Activated CD4-positive, alpha-beta T cell treated with anti-CD3 and anti-CD28 coated beads, Interleukin-2, Interleukin-6, amounts not matched to agents 100 ng/mL and 50 ng/mL, durations not matched to agents 16 hours and 8 hours (primary cell): ENCODE measurements at regions not wholly inside any gene's neighbourhood (a gene's known extent, or its start where the extent isn't known, plus 50 kb on each side); places are given as distances from the start of the nearest gene placed in this dataset.

Experiments used
- DNase-seq: peaks from one replicate; pipeline ENCODE4 v3.0.0-alpha.2; 2020

DNA sequence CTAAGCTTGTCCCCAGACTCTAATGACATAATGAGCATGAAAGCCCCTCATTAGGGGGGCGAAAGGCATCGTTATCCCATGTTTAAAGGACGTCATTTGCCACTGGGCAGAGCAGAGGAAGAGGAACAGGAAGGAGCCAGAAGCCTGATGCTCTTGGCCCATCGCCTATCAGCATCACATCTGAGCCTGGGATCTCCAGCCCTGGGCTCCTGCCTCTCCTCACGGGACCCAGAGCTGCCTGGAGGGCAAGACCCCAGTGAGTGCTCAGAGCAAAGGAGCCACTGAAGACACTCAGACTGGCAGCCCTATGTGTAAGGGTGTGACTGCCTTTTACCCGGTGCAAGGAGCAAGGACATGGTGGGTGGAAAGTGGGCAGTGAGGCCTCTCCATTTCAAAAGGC is 115.0 kb upstream of the ZNF507 start:
- DNase-seq: no peak

DNA sequence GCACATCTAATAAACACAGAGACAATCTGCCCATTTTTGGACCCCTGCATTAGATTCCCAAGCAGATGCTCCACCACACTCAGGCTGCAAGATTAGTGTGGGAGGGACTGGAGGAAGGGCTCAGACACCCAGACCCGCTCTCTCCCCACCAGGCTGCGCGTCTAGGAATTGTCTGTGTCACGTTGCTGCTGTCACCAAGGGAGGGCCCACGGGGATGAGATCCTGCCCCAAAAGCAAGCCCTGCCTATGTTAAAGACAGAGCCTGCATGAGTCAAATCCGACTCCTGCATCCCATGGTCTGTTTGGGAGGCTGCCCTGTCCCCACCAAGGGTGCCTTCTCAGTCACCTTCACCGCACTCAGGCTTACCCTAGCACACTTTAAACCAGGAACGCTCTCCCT is 114.4 kb upstream of the ZNF507 start:
- DNase-seq: no peak

DNA sequence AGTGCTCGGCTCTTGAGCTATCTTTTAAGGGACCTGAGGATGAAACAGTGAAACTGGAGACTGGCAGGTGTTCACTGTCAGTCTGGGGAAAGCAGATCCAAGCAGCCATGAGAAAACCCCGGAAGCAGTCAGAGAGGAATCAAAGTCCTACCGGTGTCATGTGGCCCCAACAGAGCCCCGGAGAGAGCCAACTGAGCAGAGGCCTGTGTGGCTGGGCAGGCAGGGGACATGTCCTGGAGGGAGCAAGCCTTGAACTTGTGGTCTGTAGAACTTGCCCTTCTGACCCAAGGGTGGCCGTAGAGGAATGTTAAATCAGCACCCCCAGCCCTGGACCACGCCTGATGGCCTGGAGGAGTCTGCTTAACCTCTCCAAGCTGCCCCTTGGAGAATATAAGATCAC is 113.7 kb upstream of the ZNF507 start:
- DNase-seq: no peak

DNA sequence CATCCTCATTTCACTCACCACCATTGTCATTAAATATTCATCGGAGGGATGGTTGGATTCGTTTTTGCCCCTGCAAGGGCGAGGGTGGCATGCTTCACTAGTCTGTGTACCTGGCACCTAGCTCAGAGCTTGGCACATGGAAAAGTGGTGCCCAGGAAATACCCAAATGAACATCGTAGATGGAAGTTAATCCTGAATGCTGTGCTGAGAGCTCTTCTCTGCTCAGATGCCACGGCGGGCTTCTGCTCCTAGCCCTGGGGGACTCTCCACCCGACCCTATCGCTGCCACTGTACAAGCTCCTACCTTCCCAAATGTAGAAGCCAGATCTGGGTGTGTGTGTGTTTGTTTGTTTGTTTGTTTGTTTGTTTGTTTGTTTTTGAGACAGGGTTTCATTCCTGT is 113.0 kb upstream of the ZNF507 start:
- no peak for DNase-seq

DNA sequence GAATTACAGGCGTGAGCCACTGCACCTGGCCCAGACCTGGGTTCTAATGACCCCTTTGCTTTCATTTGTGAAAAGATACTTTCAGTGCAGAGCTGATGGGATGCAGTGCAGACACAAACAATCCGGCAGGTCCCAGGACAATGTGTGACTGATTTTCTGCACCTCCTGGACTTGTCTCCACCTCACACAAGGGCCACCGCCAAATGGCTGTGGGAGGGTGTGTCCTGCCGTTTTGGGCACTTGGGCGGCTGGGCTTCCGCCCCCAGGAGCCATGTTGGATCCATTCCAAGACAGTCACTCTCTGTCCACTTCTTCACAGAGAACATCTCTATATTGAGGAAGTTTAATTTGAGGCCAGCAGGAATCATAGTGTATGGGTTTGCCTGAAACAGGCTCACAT is 112.3 kb upstream of the ZNF507 start:
- no peak for DNase-seq

DNA sequence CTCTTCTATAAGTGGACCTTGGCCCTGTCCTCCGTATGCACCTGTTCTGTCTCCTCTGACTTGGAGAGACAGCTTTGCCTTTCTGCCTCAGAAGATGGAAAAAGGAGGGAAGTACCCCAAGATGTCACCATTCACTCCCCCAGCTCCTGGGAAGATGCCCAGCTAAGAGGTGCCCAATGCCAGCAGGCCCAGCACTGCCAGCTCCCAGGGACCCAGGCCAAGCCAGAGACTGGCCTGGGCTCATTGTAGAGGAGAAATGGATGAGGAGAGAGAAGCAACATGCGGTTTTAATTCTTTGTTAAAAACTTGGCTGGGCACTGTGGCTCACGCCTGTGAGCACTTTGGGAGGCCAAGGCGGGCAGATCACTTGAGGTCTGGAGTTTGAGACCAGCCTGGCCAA is 111.5 kb upstream of the ZNF507 start:
- DNase-seq: no peak

DNA sequence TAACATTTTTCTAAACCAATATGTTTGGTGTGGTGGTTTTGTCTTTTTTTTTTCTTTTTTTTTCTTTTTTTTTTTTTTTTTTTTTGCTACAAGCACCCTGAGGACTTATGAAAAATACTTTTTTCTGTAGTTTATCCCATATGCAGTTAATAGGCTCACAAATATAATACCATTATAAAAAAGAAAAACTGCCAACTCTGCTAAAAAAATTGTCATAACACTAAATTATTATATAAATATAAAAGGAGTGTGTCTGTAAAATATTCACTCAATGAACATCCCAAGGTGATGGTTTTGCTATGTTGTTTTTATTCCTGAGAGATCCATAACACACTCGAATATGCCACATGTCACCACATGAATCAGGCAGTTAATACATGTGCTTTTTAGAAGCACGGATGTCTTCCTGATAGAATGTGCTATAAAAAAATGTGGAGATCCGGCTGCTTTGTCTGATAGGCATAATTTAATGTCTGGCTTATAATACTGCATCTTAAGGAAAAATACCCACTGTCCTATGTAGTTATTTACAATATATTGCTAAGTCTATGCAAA is 110.7 kb upstream of the ZNF507 start:
- DNase-seq: no peak

DNA sequence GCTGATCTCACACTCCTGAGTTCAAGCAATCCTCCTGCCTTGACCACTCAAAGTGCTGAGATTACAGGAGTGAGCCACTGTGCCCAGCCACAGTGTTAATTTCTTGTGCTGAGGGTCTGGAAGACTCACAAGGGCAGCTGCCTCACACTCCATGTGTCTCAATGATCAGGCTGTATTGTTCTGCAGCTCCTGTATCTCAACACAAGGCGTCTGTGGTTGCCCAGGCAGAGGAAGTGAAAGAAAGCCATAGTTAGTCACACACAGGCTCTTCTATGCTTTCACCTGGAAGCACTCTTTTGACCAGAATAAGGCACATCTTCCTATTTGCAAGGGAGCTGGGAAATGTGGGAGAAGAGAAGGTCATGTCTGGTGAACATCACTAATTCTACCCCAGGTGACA is 107.3 kb upstream of the ZNF507 start:
- no peak for DNase-seq

DNA sequence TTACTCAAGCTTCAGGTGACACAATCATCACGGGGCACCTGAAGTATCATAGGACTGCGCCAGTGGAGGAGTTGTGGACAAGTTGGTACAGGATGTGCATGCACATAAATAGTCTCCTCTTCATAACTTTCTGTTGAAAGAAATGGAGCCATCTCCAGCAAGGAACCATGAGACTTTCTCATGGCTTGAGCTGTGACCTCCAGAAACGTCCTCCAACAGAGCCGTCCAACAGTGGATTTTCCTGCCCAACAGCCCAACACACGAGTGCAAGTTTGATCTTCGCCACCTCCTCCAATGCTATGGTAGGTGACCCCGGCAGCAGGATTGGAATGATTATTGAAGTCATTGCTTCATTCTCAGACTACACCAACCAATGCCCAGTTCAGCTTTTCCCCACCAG is 105.1 kb upstream of the ZNF507 start:
- DNase-seq: no peak

DNA sequence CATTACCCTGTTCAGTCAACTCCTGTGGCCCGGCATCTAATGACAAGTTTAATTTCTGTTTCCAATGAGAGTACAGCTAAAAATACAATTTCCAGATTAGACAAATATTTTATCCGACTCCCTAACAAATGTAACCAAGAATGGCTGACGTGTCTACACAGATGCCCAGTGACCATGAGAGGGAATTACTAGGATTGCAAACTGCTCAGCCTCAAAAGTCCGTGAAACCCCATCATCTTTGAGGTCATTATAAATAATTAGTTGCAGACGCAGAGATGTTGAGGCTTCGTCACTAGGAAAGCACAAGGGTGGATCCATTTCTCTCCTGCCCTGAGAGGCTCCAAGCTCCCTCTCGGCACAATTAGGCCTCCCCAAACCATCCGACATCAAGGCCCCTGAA is 104.1 kb upstream of the ZNF507 start:
- no peak for DNase-seq

DNA sequence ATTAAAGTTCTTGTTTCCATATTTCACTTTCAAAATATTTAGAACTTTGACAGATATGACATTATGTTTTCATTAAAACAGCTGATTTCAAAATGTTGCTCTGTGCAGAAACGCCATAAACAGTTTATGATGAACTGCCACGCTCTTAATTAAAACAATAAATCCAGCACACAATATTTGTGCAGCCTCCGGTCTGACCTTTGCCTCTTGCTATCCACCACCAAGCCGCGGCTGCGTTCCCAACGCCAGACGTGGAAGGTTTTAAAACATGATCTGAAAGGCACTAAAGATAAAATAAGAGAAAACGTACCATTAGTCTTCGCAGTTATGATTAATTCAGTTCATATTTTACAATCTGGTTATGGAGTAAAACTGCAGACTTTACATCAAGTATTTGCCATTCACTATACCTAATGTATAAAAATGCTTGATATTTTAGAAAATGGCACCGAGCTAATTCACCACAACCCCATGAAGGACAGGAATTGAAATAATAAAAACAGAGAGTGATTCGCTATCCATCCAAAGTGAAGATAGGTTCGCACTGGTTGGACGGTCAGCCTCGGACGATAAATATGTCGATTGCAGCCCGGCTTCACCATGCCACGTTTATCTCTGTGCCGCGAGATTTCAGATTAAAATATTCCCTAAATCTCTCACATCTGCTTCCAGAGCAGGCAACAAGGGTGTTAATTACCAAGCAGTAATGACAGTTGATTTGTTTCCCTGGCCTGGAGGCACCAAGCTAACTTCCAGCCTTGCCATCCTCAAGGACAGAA is 103.3 kb upstream of the ZNF507 start:
- DNase-seq: no peak

DNA sequence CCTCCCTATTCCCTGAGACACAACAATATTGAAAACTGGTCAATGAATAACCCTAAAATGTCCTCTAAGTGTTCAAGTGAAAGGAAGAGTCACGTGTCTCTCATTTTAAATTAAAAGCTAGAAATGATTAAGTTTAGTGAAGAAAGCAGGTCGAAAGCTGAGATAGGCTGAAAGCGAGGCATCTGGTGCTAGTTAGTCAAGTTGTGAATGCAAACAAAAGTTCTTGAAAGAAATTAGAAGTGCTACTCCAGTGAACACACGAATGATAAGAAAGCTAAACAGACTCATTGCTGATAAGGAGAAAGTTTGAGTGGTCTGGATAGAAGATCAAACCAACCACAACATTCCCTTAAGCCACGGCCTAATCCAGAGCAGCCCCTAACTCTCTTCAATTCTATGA is 99.4 kb upstream of the ZNF507 start:
- no peak for DNase-seq

DNA sequence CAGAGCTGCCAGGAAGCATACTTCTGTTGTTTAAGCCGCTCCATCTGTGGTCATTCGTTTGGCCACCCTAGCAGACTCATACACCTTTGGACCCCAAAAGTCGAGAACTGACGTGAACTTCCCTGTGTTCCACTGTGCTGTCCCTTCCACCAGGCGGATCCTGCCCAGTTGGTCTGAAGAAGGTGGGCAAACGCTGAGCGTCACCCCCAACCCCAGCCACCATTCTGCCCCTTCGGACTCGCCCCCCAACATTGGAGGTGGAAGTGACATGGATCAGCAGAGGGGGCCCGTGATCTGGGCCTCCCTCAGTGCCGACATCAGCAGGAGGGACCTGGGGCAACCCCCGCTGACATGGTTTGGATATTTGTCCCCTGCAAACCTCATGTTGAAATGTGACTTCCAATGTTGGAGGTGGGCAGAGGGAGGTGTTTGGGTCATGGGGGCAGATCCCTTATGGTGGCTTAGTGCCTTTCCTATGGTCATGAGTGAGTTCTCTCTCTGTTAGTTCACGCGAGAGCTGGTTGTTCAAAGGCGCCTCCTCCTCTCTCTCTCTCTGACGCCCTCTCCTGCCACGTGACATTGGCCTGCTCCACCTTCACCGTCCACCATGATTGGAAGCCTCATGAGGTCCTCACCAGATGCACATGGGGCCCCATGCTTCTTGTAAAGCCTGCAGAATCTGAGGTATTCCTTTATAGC is 93.6 kb upstream of the ZNF507 start:
- no peak for DNase-seq

DNA sequence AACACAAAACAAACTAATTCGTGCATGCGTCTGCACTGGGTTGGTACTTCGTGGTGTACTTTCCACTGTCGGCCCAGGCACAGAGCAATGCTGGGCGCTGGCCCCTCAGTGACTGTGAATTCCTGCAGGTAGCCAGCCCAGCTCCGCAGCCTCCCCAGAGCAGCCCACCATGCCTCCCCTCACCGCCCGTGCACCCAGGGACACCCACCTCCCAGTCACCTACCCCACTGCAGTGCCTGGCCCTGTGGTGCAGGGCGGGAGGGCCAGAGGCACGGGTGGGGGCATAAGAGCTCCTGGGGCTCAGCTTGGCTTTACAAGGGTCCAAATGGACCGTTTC is 93.1 kb upstream of the ZNF507 start:
- DNase-seq: no peak

DNA sequence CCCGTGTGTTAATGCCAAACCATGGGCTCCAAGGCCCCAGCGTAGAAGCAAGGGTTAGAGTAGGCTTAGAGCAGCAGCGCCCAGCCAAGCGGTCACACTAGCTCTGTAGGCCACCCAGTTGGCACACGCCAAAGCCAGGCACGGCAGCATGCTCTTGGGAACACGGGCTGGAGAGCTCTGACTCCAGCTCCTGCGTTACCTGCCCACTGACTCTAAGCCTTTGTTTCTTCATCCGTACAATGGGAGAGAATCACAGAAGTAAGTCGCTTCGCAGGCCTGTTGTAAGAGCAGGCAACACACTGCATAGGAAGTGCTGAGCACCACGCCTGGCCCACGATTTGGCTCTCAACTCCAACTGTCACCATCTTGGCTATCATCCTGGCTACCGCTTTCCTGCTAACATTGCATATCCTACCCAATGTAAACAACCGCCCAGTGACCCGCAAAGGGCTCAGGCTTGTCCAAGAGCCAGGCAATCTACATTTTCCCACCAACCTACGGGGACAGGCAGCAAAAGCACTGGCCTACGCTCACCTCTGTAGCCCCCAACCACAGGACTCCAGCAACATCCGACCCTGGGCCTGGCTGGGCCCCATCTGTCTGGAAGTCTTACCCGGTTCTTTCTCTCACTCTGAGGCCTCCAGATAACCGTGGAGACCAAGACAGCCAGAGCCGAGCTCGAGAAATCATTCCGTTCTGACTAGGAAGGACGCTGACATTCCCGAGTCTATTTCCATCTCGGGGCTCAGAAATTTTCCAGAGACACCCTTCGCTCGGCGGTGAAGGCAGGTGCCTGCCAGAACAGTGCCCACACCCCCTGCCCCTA is 91.5 kb upstream of the ZNF507 start:
- no peak for DNase-seq

DNA sequence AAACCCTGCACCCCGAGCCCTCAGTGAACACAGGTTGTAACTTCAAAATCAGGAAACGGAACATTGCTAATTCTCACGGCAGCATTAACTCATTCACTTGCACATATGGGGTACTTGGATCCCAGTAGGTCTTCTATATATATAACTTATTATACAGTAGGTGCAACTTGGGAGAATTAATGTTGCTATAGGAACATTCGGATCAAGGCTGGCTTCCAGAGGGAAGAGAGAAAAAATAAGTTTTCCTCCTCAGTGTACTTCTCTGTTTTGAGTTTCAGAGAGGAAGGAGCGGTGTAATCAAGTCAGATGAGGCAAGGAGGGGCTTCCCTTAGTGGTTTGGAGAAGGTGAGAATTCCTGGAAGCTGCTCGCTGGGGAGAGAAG is 90.9 kb upstream of the ZNF507 start:
- no peak for DNase-seq

DNA sequence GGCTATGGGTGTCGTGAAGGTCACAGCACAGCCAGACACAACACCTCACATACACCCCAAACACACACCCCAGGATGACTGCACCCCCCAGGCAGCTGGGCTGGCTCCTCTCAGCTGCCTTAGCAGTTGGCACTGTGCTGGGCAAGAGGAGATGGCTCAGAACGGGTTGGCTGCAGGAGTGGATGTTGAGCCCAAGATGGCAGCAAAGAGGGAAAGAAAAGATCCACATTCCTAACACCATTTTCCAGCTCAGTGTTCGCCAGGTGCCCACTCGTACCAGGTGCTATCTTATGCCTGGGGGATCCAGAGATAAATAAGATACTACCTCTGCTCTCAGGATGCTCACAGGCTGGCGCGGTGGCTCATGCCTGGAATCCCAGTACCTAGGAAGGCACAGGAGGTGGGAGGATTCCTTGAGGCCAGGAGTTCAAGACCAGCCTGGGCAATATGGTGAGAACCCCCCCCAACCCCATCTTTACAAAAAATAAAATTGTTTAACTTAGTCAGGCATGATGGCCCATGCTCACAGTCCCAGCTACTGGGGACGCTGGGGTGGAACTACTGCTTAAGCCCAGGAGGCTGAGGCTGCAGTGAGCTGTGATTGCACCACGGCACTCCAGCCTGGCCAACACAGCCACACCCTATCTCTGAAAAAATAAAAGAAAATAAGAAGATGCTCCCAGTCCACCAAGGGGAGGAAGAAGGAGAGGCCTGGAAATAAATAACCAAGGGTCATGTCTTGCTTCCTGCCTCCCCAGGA is 89.7 kb upstream of the ZNF507 start:
- no peak for DNase-seq

DNA sequence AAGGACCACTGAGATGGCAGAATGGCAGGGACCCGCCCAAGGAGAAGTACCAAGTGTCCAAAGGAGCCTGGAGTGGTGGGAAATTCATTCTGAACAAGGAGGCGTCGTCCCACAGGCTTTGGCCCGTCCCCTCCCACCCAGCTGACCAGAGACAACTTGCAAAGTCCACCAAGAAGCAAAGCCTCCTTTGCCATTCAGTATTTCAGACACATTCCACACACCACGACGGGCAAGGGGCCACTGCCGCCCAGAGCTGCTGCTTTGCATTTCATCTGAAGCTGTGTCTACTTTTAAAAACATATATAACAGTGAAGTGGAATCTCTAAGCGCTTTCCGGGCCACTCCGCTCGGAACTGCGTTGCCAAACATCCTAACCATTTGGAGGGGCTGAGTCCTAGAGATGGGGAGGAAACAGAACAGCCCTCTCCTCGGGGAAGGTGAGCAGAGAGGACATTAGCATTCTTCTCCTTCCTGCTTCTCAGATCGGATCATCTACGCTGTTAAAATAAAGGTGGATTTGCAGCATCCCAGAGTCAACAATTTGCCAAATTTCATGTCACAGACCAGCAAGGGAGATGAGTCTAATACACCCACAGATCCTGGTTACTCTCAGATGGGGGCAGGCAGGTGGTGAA is 89.0 kb upstream of the ZNF507 start:
- no peak for DNase-seq

DNA sequence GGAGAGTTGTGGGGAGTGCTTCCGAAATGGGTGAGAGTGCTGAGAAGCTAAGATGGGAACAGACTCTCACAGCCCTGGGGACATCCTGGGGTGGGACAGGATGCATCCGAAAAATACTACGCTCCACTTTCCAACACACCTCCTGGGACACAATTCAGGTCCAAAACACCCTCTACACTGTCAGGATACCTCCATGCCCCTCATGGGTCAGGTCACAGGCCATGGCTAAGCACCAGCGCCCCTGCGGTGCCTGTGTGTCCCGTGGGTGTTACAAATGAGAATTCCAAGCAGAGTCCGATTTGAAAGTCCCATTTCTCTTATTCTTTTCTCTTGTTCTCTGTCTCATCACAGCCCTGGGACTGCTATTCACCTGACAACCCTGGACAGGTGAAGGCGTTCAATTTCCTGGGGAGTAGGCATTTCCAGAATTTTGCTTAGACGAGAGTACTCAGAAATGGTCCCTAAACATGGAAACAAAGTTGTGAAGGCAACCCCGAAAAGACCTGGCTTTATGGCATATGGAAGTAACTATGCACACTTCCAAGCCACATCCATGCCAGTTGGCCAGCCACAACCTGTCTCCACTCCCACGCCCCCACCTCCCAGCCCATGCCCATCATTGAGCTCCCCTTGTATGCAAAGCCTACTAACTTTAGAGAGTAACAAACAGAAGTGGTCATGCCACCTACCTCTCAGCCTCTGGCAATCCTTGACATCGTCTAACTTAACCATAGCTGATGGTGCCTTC is 87.9 kb upstream of the ZNF507 start:
- DNase-seq: no peak

DNA sequence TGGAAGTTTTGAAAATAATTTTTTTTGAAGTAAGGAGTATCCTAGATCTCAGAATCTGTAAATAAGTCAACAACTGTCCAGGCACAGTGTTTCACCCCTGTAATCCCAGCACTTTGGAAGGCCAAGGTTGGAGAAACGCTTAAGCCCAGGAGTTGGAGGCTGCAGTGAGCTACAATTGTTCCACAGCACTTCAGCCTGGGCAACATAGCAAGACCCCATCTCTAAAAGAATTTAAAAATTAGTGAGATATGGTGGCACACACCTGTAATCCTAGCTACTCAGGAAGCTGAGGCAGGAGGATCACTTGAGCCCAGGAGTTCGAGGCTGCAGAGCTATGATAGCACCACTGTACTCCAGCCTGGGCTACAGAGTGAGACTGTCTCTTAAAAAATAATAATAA is 87.2 kb upstream of the ZNF507 start:
- no peak for DNase-seq

DNA sequence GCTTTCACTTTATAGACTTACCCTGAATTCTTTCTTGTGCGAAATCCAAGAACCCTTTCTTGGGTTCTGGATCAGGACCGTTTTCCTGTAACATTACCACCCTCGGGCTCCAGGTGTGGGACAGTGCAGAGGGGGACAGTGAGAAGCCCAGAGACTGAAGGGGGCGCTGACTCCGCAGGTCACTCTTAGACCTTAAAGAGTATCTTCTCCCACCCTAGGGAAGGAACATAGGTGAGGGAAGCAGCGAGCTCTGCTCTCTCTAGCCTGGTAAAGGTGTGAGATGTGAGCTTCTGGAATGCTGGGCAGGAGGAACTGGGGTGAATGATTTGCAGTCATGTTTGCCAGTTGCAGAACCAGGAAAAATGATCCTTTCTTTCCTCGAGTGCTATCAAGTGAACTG is 80.8 kb upstream of the ZNF507 start:
- DNase-seq: no peak

DNA sequence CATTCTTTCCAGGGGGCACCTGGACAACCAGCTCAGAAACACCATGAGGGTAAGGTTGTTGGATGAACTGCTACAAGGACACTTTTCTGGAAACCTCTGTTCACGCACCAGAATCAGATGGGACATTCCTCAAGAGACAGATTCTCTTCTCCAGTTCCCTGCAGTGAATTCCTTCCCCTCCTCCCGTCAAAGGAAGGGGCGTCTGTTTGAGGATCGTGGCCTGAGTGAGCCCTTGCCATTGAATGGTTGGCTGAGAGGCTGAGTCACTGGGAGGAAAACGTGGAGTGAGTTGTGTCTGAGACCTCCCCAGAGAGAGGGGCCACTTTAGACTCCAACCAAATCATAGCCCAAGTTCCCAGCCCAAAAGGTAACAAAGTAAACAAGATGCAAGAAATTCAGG is 79.4 kb upstream of the ZNF507 start:
- no peak for DNase-seq
